Ovary (tissue), 7 donors: ENCODE measurements at regions not wholly inside any gene's neighbourhood (a gene's known extent, or its start where the extent isn't known, plus 50 kb on each side); places are given as distances from the start of the nearest gene placed in this dataset.

ENCODE experiments used
- DNase-seq, 5 donors: peaks; one replicate each; pipeline ENCODE4 v3.0.0-alpha.2; 2019 to 2020
- H3K27ac ChIP-seq, 2 donors: fragments of 200-600 bp; one replicate each; pipeline versions ENCODE4 v1.5.1 to v1.8.0; 2019 to 2022
- H3K27me3 ChIP-seq: fragments of 200-600 bp; one replicate; pipeline ENCODE4 v1.8.0; 2022
- H3K36me3 ChIP-seq: fragments of 200-600 bp; sonication (generic); one replicate; pipeline ENCODE4 v1.5.1; 2019
- H3K4me1 ChIP-seq: one replicate; pipeline ENCODE4 v1.8.1; 2013; ENCODE audit warnings: mild to moderate bottlenecking, moderate library complexity; ENCODE audit not compliant: insufficient read depth
- H3K4me3 ChIP-seq: fragments of 200-600 bp; sonication (generic); one replicate; pipeline ENCODE4 v1.5.1; 2017
- H3K9me3 ChIP-seq, 2 donors: fragments of 200-600 bp in 1 of 2; sonication (generic) in 1 of 2; one replicate each; pipeline versions ENCODE4 v1.5.1 to v1.8.1; 2013 to 2019; ENCODE audit warnings: mild to moderate bottlenecking in 1 of 2, moderate library complexity in 1 of 2
- EP300 ChIP-seq: sonication (generic); formaldehyde crosslinking; IDR thresholded peaks from one replicate; pipeline ENCODE4 v1.6.1; 2017; ENCODE audit warnings: antibody characterized with exemption
- POLR2A ChIP-seq: fragments of 450-650 bp; IDR thresholded peaks from one replicate; pipeline ENCODE4 v1.6.1; 2017; ENCODE audit warnings: antibody characterized with exemption, mild to moderate bottlenecking, moderate library complexity
- WGBS, 3 donors: extraction: QIAGEN DNeasy Blood & Tissue Kit in 1 of 3; methylation state at CpG; one replicate each; pipeline versions ENCODE4 v1.1.5 to v1.1.7; 2013 to 2017; 5-methylcytosine and 5-hydroxymethylcytosine counted together
- intact Hi-C, 4 donors: fragments of 100-400 bp; cut with DNase I; formaldehyde crosslinking; loops; one replicate each; pipeline versions ENCODE4 v1.11.0 to v1.15.1; 2022 to 2023
- TF ChIP-seq, protein P1 (sequence below), 3 donors: fragments of 450-650 bp in 2 of 3; fragments of 200-600 bp in 1 of 3; IDR thresholded peaks; one replicate each; pipeline versions ENCODE4 v1.5.1 to v1.8.0; 2016 to 2022; ENCODE audit warnings: antibody characterized with exemption in 3 of 3, mild to moderate bottlenecking in 1 of 3
- donor health status: DM: no; HTN: no; CAD: no; lungs with moderate emphysema.
- donor health status: DM: no; HTN: no; CAD: no.
- donor health status: Bipolar disorder and iron deficiency.
- donor health status: DM: no; HTN: no; CAD: no.
- donor health status: DM: yes; HTN: yes; CAD: no.

DNA sequence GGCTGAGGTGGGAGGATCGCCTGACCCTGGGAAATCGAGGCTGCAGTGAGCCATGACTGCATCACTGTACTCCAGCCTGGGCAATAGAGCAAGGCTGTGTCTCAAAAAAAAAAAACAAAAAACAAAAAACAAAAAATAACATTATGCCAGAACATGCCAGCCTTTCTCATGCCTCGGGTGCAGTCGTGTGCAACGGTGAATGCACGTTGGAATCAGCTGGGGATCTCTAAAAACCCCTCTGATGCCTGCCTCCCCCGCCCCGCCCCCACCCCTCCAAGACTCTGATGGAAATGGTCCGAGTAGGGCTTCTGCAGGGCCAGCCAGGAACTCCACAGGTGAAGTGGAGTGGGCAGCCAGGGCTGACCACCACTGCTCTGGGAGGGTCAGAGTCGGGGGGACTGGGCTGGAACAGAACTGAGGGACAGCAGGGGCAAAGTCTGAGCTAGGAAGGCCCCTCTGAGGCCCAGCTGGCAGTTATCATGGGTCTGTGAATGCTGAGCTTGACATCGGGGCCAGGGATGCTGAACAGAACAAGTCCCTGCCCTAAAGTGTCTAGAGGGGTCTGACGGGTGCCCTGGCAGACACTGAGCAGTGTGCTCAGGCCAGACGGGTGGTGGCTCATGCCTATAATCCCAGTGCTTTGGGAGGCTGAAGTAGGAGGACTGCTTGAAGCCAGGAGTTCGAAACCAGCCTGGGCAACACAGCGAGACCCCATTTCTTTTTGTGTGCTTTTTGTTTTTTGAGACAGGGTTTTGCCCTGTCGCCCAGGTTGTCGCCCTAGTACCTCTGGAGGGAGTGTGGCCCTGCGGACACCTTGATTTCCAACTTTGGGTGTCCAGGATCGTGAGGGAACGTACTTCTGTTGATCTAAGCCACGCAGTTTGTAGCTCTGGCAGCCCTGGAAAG lies 193.4 kb upstream of the GSE1 start:
- Histone ChIP-seq H3K27ac (no peak overlapping the region), H3K9me3 (no peaks in the 10 kb centered on the region), H3K36me3 (no peaks in the 10 kb centered on the region), H3K4me3 (no peak overlapping the region), H3K4me1 (no peaks in the 10 kb centered on the region), H3K27me3 (no peaks in the 10 kb centered on the region)
- 80 to 83% (median 82%) methylated on average over 21 of the region's 21 CpGs for WGBS, 3 donors
- intact Hi-C loops = loop anchor here (2.0 to 10.0 kb wide), 5 partner anchors 73 to 193 kb away; partner anchors contain the start of gene GSE1 (in 2 of the 4)
- TF ChIP-seq, protein P1, sequence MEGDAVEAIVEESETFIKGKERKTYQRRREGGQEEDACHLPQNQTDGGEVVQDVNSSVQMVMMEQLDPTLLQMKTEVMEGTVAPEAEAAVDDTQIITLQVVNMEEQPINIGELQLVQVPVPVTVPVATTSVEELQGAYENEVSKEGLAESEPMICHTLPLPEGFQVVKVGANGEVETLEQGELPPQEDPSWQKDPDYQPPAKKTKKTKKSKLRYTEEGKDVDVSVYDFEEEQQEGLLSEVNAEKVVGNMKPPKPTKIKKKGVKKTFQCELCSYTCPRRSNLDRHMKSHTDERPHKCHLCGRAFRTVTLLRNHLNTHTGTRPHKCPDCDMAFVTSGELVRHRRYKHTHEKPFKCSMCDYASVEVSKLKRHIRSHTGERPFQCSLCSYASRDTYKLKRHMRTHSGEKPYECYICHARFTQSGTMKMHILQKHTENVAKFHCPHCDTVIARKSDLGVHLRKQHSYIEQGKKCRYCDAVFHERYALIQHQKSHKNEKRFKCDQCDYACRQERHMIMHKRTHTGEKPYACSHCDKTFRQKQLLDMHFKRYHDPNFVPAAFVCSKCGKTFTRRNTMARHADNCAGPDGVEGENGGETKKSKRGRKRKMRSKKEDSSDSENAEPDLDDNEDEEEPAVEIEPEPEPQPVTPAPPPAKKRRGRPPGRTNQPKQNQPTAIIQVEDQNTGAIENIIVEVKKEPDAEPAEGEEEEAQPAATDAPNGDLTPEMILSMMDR (IDR thresholded peaks at IDR 0.05) = no peak
- TF ChIP-seq EP300 (no peak), POLR2A (no peak)
- DNase-seq = peak in 4 of 5 donors; percentile 8 to 29 (median 16)

DNA sequence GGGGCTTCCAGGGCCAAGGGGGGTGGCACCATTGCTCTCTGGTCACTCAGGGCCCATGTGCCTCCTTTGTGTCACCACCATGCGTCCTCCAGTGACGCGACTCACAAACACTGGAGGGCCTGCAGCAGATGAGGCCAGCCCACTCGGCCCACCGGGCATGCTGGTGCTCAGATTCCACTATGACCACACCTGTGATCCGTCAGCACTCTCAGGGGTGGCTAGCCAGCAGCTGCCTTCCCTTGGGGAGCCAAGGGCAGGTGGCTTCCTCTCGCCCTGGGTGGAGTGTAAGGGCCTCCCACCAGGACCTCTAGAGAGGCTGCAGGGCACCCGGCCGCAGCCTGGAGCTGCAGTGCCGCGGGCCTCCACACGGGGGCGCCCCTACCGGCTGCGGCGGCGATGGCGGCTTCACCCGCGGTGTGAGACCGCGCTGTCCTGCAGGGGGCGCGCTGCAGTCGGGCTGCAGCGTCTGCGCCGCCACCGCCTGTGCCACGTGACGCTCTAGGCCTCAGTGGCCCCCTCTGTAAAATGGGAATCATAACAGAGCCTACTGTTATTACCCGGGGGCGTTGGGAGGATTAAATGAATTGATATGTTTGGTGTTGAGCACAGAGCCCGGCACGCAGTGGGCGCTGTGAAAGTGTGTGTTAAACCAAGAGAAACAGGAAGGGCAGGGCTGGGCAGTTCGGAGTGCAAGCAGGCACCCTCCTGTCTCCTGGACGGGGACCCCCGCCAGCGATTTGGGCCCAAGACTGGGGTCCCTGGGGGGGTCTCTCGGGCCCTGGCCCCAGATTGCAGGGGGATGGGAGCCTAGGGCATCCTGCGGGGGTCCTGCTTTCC lies 192.4 kb upstream of the GSE1 start:
- H3K27ac ChIP-seq = no peak overlapping the region
- TF ChIP-seq, protein P1 (IDR thresholded peaks at IDR 0.05) = peak; percentile 87 to 100 (median 97)
- no peak for TF ChIP-seq POLR2A
- intact Hi-C loops = loop anchor here (2.0 to 10.0 kb wide), 4 partner anchors 134 to 192 kb away; partner anchors contain the start of gene GSE1 (in 2 of the 4)
- H3K4me3 ChIP-seq = no peak overlapping the region
- no peaks in the 10 kb centered on the region for H3K36me3 ChIP-seq
- H3K27me3 ChIP-seq = no peaks in the 10 kb centered on the region
- no peaks in the 10 kb centered on the region for H3K9me3 ChIP-seq
- no peaks in the 10 kb centered on the region for H3K4me1 ChIP-seq
- 41 to 42% (median 41%) methylated on average over 42 of the region's 42 CpGs for WGBS, 3 donors
- DNase-seq = peak; percentile 41 to 80 (median 64)

- WGBS, 3 donors = 78 to 85% (median 80%) methylated on average over 24 of the region's 24 CpGs
- Histone ChIP-seq H3K27ac (no peak overlapping the region), H3K27me3 (no peaks in the 10 kb centered on the region), H3K9me3 (no peaks in the 10 kb centered on the region), H3K4me1 (no peaks in the 10 kb centered on the region), H3K36me3 (no peaks in the 10 kb centered on the region), H3K4me3 (no peak overlapping the region)
- intact Hi-C loops = loop anchor here (2.0 to 10.0 kb wide), 4 partner anchors 133 to 191 kb away; partner anchors contain the start of gene GSE1 (in 2 of the 4)
- peak in 4 of 5 donors; percentile 10 to 42 (median 30) for DNase-seq
- TF ChIP-seq, protein P1 (IDR thresholded peaks at IDR 0.05) = no peak
- TF ChIP-seq EP300 (no peak), POLR2A (no peak)
Observed at GRCh38 chr16:85421338-85422195, 191.6 kb upstream of the GSE1 start.
